ENCODE measurements at regions not wholly inside any gene's neighbourhood (a gene's known extent, or its start where the extent isn't known, plus 50 kb on each side); places are given as distances from the start of the nearest gene placed in this dataset.

- in situ Hi-C loops (cut with HindIII; ENCODE audit: low sequenced_read_pairs): no loop called here
- no peak for DNase-seq (ENCODE audit: low spot score)
Observed at GRCh38 chr1:68307378-68307787, 75.1 kb upstream of the WLS start.

DNA sequence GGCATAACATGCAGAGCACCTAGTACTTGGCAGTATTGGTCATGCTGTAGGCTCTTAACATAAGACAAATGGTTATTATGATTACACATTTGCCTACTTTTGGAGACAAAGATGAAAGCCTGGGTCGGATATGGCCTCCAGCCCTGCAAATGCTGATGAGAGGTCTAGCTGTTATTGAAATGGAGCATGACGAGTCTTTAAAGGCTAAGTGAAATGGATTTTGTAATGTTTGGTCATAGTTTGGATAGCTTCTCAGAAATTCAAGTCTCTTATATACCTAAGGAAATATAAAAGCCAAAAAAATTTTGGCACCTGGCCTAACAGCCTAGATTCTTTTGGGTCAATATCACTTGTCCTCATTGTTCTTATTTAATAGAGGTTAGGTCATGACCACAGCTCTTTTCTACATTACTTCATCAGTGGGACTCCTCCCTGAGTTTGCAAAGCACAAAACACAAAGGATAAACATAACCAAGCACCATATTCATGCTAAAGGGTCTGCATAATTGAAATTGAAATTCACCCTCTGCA, 69.2 kb upstream of the WLS start:
- in situ Hi-C loops (cut with HindIII; ENCODE audit: low sequenced_read_pairs): no loop called here
- DNase-seq (ENCODE audit: low spot score): no peak

GRCh38 chr1:68294367-68295066, 62.2 kb upstream of the WLS start:
- DNase-seq (ENCODE audit: low spot score): no peak
- in situ Hi-C loops (cut with HindIII; ENCODE audit: low sequenced_read_pairs): no loop called here

GRCh38 chr1:68293609-68294366, 61.5 kb upstream of the WLS start:
- in situ Hi-C loops (cut with HindIII; ENCODE audit: low sequenced_read_pairs): no loop called here

GRCh38 chr1:68293122-68293521, 60.8 kb upstream of the WLS start:
- DNase-seq (ENCODE audit: low spot score): no peak
- in situ Hi-C loops (cut with HindIII; ENCODE audit: low sequenced_read_pairs): no loop called here

More at GRCh38 chr1:68293609-68294366, 61.5 kb upstream of the WLS start:
- DNase-seq (ENCODE audit: low spot score): peak; percentile 49

DNA sequence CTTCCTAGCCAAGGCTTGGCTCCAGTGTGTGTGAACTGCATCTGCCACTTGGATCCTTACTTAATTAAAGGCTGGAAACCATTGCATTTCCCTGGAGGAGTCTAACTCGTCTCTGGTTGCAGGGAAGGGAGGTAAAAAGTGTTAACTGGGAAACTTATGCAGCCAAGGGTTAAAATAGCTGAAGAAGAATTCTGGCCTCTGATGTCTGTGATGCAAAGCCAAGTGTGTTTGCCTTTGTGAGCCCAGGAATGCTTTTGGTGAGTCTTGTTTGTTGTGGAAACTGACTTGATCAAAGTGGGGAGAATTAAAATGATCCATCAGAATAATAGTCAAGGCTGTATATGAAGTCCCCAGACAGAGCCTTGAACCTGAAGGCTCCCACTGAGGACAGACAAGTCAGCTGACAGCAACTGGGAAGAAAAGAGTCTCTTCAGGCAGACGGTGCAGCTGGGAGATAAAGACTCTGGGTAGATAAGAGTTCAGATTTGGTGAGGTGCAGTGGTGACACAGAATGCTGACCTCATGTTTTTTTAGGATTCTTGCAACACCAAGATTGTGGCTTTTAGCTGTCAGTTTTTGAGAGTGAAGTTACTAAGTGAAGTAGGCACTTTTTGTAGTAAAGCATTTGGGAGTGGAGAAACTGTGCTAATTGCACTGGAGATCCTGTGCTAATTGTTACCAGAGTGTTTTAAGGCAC, 59.5 kb upstream of the WLS start:
- DNase-seq (ENCODE audit: low spot score): no peak
- in situ Hi-C loops (cut with HindIII; ENCODE audit: low sequenced_read_pairs): no loop called here

GRCh38 chr1:68287241-68287640, 54.9 kb upstream of the WLS start:
- DNase-seq (ENCODE audit: low spot score): no peak
- in situ Hi-C loops (cut with HindIII; ENCODE audit: low sequenced_read_pairs): no loop called here

- in situ Hi-C loops (cut with HindIII; ENCODE audit: low sequenced_read_pairs): no loop called here
- DNase-seq (ENCODE audit: low spot score): no peak
Observed at GRCh38 chr1:68285046-68285445, 52.7 kb upstream of the WLS start.

GRCh38 chr1:68281946-68282615, 49.8 kb upstream of the WLS start:
- in situ Hi-C loops (cut with HindIII; ENCODE audit: low sequenced_read_pairs): no loop called here
- no peak for DNase-seq (ENCODE audit: low spot score)

Data from G401 (cell line).